CD14-positive monocyte (primary cell): ENCODE measurements at regions not wholly inside any gene's neighbourhood (a gene's known extent, or its start where the extent isn't known, plus 50 kb on each side); places are given as distances from the start of the nearest gene placed in this dataset.

ENCODE experiments used
- DNase-seq, 3 donors: peaks; one replicate each; pipeline ENCODE4 v3.0.0-alpha.2; 2011 to 2022
- H2AFZ ChIP-seq: 2 replicates; pipeline ENCODE4 v1.6.0; 2012; ENCODE audit warnings: mild to moderate bottlenecking, low read depth, low read length, inconsistent platforms; ENCODE audit not compliant: insufficient read depth, poor library complexity, severe bottlenecking
- H3K27ac ChIP-seq, 2 donors: 1 replicate in 1 of 2; 2 replicates in 1 of 2; pipeline ENCODE4 v1.5.1; 2012 to 2013; ENCODE audit warnings: low read length in 2 of 2, control low read depth in 1 of 2, inconsistent platforms in 1 of 2, low read depth in 1 of 2, mild to moderate bottlenecking in 1 of 2
- H3K27me3 ChIP-seq, 2 donors: one replicate each; pipeline versions ENCODE4 v1.6.0 to v1.6.1; 2011 to 2013; ENCODE audit warnings: low read length in 2 of 2; ENCODE audit not compliant: control insufficient read depth in 2 of 2, insufficient read depth in 2 of 2
- H3K36me3 ChIP-seq, 2 donors: replicated peaks in 1 of 2; 1 replicate in 1 of 2; 2 replicates in 1 of 2; pipeline versions ENCODE4 v1.5.1 to v1.6.1; 2012 to 2013; ENCODE audit warnings: low read length in 2 of 2, control low read depth in 1 of 2, inconsistent platforms in 1 of 2, mild to moderate bottlenecking in 1 of 2; ENCODE audit not compliant: insufficient read depth in 2 of 2, control insufficient read depth in 1 of 2
- H3K4me1 ChIP-seq, 2 donors: 1 replicate in 1 of 2; 2 replicates in 1 of 2; pipeline versions ENCODE4 v1.5.1 to v1.6.1; 2012 to 2013; ENCODE audit warnings: low read length in 2 of 2, control low read depth in 1 of 2, inconsistent platforms in 1 of 2, mild to moderate bottlenecking in 1 of 2, moderate library complexity in 1 of 2; ENCODE audit not compliant: insufficient read depth in 2 of 2, control insufficient read depth in 1 of 2
- H3K4me2 ChIP-seq: replicated peaks from 2 replicates; pipeline ENCODE3; 2012; ENCODE audit warnings: low read length, moderate library complexity, mild to moderate bottlenecking; ENCODE audit not compliant: poor library complexity, severe bottlenecking; ENCODE audit errors: extremely low read depth
- H3K4me3 ChIP-seq, 3 experiments: fragments of 200-600 bp in 1 of 3; sonication (generic) in 1 of 3; replicated peaks in 1 of 3; 1 replicate in 2 of 3; 2 replicates in 1 of 3; pipeline ENCODE4 v1.5.1; 2011 to 2013; ENCODE audit warnings: low read length in 3 of 3, mild to moderate bottlenecking in 3 of 3, control low read depth in 2 of 3, low read depth in 2 of 3, inconsistent platforms in 1 of 3, moderate library complexity in 1 of 3
- H3K79me2 ChIP-seq: 2 replicates; pipeline ENCODE4 v1.6.0; 2012; ENCODE audit warnings: mild to moderate bottlenecking, control low read depth, inconsistent platforms, low read length, moderate library complexity; ENCODE audit not compliant: insufficient read depth
- H3K9ac ChIP-seq: 2 replicates; pipeline ENCODE4 v1.6.0; 2017; ENCODE audit warnings: low read length, mild to moderate bottlenecking; ENCODE audit not compliant: insufficient read depth, poor library complexity, severe bottlenecking
- H3K9me3 ChIP-seq, 2 donors: replicated peaks in 1 of 2; 1 replicate in 1 of 2; 2 replicates in 1 of 2; pipeline versions ENCODE4 v1.5.1 to v1.6.1; 2012 to 2013; ENCODE audit warnings: low read length in 2 of 2, control low read depth in 1 of 2; ENCODE audit not compliant: control insufficient read depth in 1 of 2, insufficient read depth in 1 of 2
- H4K20me1 ChIP-seq: 2 replicates; pipeline ENCODE4 v1.6.0; 2012; ENCODE audit warnings: mild to moderate bottlenecking, low read length, control low read depth, moderate library complexity; ENCODE audit not compliant: insufficient read depth
- H3K27ac Mint-ChIP-seq, 7 donors: one replicate each; pipeline ENCODE4 v1.8.0; 2020; ENCODE audit warnings: mild to moderate bottlenecking in 7 of 7, mixed read lengths in 7 of 7, moderate library complexity in 6 of 7, inconsistent platforms in 2 of 7
- H3K27me3 Mint-ChIP-seq, 3 donors: one replicate each; pipeline ENCODE4 v1.8.0; 2021 to 2022; ENCODE audit warnings: low read depth in 3 of 3, mild to moderate bottlenecking in 3 of 3, mixed read lengths in 3 of 3, moderate library complexity in 3 of 3, inconsistent platforms in 1 of 3
- H3K36me3 Mint-ChIP-seq, 2 donors: one replicate each; pipeline ENCODE4 v1.8.0; 2020; ENCODE audit warnings: mixed read lengths in 2 of 2, inconsistent platforms in 1 of 2, mild to moderate bottlenecking in 1 of 2
- H3K4me1 Mint-ChIP-seq: one replicate; pipeline ENCODE4 v1.8.0; 2020; ENCODE audit warnings: mild to moderate bottlenecking, mixed read lengths
- H3K4me3 Mint-ChIP-seq, 2 donors: one replicate each; pipeline ENCODE4 v1.8.0; 2020; ENCODE audit warnings: mild to moderate bottlenecking in 2 of 2, mixed read lengths in 2 of 2, moderate library complexity in 1 of 2
- H3K9me3 Mint-ChIP-seq, 7 donors: one replicate each; pipeline ENCODE4 v1.8.0; 2020 to 2022; ENCODE audit warnings: mixed read lengths in 7 of 7, mild to moderate bottlenecking in 6 of 7, moderate library complexity in 6 of 7, inconsistent platforms in 2 of 7
- CTCF ChIP-seq: fragments of 200-600 bp; IDR thresholded peaks from one replicate; pipeline ENCODE4 v1.8.0; 2022; ENCODE audit warnings: antibody characterized with exemption, mild to moderate bottlenecking
- whole genome bisulfite sequencing: methylation state at CpG from one replicate; pipeline ENCODE4 v1.1.5; 2013; ENCODE audit warnings: missing lambda C conversion rate; ENCODE audit not compliant: insufficient coverage; 5-methylcytosine and 5-hydroxymethylcytosine counted together
- intact Hi-C, 2 donors: fragments of 100-400 bp; cut with micrococcal nuclease; formaldehyde crosslinking; loops; one replicate each; pipeline versions ENCODE4 v1.15.0 to v1.15.1; 2023

GRCh38 chr11:30758518-30758917 lies 172.4 kb upstream of the MPPED2 start:
- 80% methylated on average over 1 of the region's 1 CpG for WGBS
- Histone ChIP-seq H3K36me3 (no peaks in the 10 kb centered on the region), H3K4me1 (no peaks in the 10 kb centered on the region), H2AFZ (no peak overlapping the region), H3K4me2 (no peak overlapping the region), H4K20me1 (no peaks in the 10 kb centered on the region), H3K9ac (no peak overlapping the region), H3K79me2 (no peaks in the 10 kb centered on the region), H3K27ac (no peak overlapping the region), H3K4me3 (no peak overlapping the region), H3K9me3 (peaks cover 0 to 9% of the 10 kb centered on the region in 2 donors), H3K27me3 (no peaks in the 10 kb centered on the region)
- intact Hi-C loops, result no loop called here
- peaks cover 1 to 7% (median 3%) of the 10 kb centered on the region in 7 donors for H3K9me3 Mint-ChIP-seq
- peaks cover 0 to 1% (median 0%) of the 10 kb centered on the region in 3 donors for H3K27me3 Mint-ChIP-seq
- H3K4me3 Mint-ChIP-seq, result no peak overlapping the region
- no peaks in the 10 kb centered on the region for H3K36me3 Mint-ChIP-seq
- H3K4me1 Mint-ChIP-seq, result no peaks in the 10 kb centered on the region
- DNase-seq, result no peak
- TF ChIP-seq CTCF, result no peak
- H3K27ac Mint-ChIP-seq, result no peak overlapping the region

- Mint-ChIP-seq H3K4me1 (no peaks in the 10 kb centered on the region), H3K27ac (no peak overlapping the region), H3K4me3 (no peak overlapping the region), H3K36me3 (no peaks in the 10 kb centered on the region), H3K27me3 (peaks cover 0 to under 1% (median 0%) of the 10 kb centered on the region in 3 donors), H3K9me3 (peaks cover 1 to 5% (median 2%) of the 10 kb centered on the region in 7 donors)
- Histone ChIP-seq H3K27me3 (no peaks in the 10 kb centered on the region), H4K20me1 (no peaks in the 10 kb centered on the region), H3K4me1 (no peaks in the 10 kb centered on the region), H3K9ac (no peak overlapping the region), H3K79me2 (no peaks in the 10 kb centered on the region), H3K4me3 (no peak overlapping the region), H2AFZ (no peak overlapping the region), H3K4me2 (no peak overlapping the region), H3K9me3 (peaks cover 0 to 4% of the 10 kb centered on the region in 2 donors), H3K27ac (no peak overlapping the region), H3K36me3 (no peaks in the 10 kb centered on the region)
- intact Hi-C loops, result no loop called here
- no peak for TF ChIP-seq CTCF
- no CpG with 5 or more reads among the region's 3 CpGs for WGBS
- no peak for DNase-seq
These were observed 171.9 kb upstream of the MPPED2 start for GRCh38 chr11:30758012-30758411.
